ENCODE measurements at regions not wholly inside any gene's neighbourhood (a gene's known extent, or its start where the extent isn't known, plus 50 kb on each side); places are given as distances from the start of the nearest gene placed in this dataset.

DNA sequence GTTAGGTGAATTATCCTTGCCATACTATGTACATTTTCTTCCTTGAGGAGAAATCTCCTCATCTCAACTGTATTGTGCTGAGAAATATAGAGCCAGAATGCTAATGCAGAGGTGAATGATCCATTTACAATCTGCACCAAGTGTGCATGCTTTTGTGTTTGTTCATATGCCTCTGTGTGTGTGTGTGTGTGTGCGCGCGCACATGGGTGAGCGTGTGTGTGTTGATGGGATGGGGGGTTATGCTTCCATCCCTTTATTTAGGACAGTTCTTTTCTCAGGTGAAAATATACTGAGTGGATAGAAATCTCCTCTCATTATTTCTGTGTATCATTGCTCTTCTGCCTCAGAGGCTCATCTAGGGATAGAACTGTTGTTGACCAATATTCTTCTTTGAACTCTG is 626.1 kb downstream of the MCTP2 start:
- ChIA-PET CTCF (ENCODE audit: partially characterized antibody) (no interaction called here), POLR2A (ENCODE audit: partially characterized antibody) (no interaction called here)
- no peak for DNase-seq (ENCODE audit: low read depth in 1 of 2, low spot score in 2 of 2)
- TF ChIP-seq E2F6 (IDR thresholded peaks at IDR 0.05): no peak
- no peak for TF ChIP-seq SP4 (IDR thresholded peaks at IDR 0.05; ENCODE audit: low read length)
- TF ChIP-seq SIRT6 (IDR thresholded peaks at IDR 0.05; ENCODE audit: low read length): no peak
- no peak for TF ChIP-seq KDM1A (IDR thresholded peaks at IDR 0.05; ENCODE audit: borderline replicate concordance, low read length)
- TF ChIP-seq ASH2L (IDR thresholded peaks at IDR 0.05; ENCODE audit: low read length): no peak
- no peak for TF ChIP-seq TBP (IDR thresholded peaks at IDR 0.05; ENCODE audit: low read depth, low read length)
- no peak for TF ChIP-seq BRCA1 (IDR thresholded peaks at IDR 0.05; ENCODE audit: low read depth, low read length)
- TF ChIP-seq CBX8 (IDR thresholded peaks at IDR 0.05; ENCODE audit: borderline replicate concordance, low read depth, low read length): no peak
- no peak for TF ChIP-seq RFX5 (IDR thresholded peaks at IDR 0.05; ENCODE audit: borderline replicate concordance, low read depth, low read length)
- TF ChIP-seq EGR1 (IDR thresholded peaks at IDR 0.05; ENCODE audit: borderline replicate concordance, low read depth, low read length): no peak
- Histone ChIP-seq H3K18ac (ENCODE audit: extremely low read depth, low read length) (no peak overlapping the region), H3K4me3 (ENCODE audit: extremely low read depth in 1 of 4, insufficient read depth in 2 of 4, low read depth in 3 of 4, low read length in 4 of 4) (no peak overlapping the region), H3K4me1 (replicated peaks in 1 of 4; ENCODE audit: control insufficient read depth in 3 of 4, insufficient read depth in 4 of 4, low read length in 3 of 4) (no peaks in the 10 kb centered on the region), H3K27me3 (replicated peaks in 1 of 4; ENCODE audit: control insufficient read depth in 3 of 4, extremely low read depth in 1 of 4, insufficient read depth in 3 of 4, low read length in 3 of 4) (no peaks in the 10 kb centered on the region), H3K14ac (ENCODE audit: insufficient read length) (no peak overlapping the region), H2AFZ (ENCODE audit: low read length) (no peak overlapping the region), H2BK5ac (ENCODE audit: low read depth, low read length) (no peak overlapping the region), H3K9ac (replicated peaks in 1 of 4; ENCODE audit: extremely low read depth in 1 of 4, low read depth in 3 of 4, low read length in 3 of 4) (no peak overlapping the region), H3K56ac (replicated peaks; ENCODE audit: insufficient read length, low read depth, low read length) (no peak overlapping the region), H2BK12ac (ENCODE audit: low read depth, low read length) (0 out of 2 replicates have a peak overlapping the region, but pooled peaks have one; percentile 75), H4K20me1 (replicated peaks in 1 of 2; ENCODE audit: control insufficient read depth in 1 of 2, insufficient read depth in 2 of 2, low read length in 2 of 2) (no peaks in the 10 kb centered on the region), H2BK20ac (ENCODE audit: low read length) (no peak overlapping the region), H3K4ac (replicated peaks; ENCODE audit: insufficient read length, low read depth, low read length) (no peak overlapping the region), H4K8ac (ENCODE audit: extremely low read depth, insufficient read depth, low read length) (no peak overlapping the region), H3K36me3 (ENCODE audit: control insufficient read depth in 2 of 4, insufficient read depth in 4 of 4, low read length in 3 of 4) (no peaks in the 10 kb centered on the region; a peak in 1 of 8 replicates), H3K27ac (ENCODE audit: low read depth, low read length) (no peak overlapping the region), H4K5ac (ENCODE audit: insufficient read length, low read depth, low read length) (no peak overlapping the region), H2BK15ac (ENCODE audit: low read length) (no peak overlapping the region), H3K79me2 (ENCODE audit: control insufficient read depth in 1 of 2, insufficient read depth in 2 of 2, low read length in 2 of 2) (no peaks in the 10 kb centered on the region), H3K23ac (ENCODE audit: insufficient read length) (peak overlapping the region; percentile 65), H3K9me3 (ENCODE audit: insufficient read depth in 2 of 2, low read depth in 1 of 2, low read length in 1 of 2) (peaks cover 0 to 3% of the 10 kb centered on the region in 2 experiments; a peak in 2 of 4 replicates), H3K79me1 (ENCODE audit: low read depth, low read length) (no peaks in the 10 kb centered on the region), H2BK120ac (replicated peaks; ENCODE audit: low read depth, low read length) (no peak overlapping the region), H4K91ac (replicated peaks; ENCODE audit: insufficient read length, low read length) (no peak overlapping the region), H3K4me2 (ENCODE audit: insufficient read depth in 1 of 2, low read depth in 2 of 2, low read length in 2 of 2) (no peak overlapping the region), H2AK5ac (ENCODE audit: low read depth, low read length) (0 out of 2 replicates have a peak overlapping the region, but pooled peaks have one; percentile 65), H3K23me2 (ENCODE audit: low read depth, low read length) (no peaks in the 10 kb centered on the region)
- no peak for FAIRE-seq
- 94% methylated on average over 4 of the region's 4 CpGs; no CpG with 5 or more reads in 1 of the 2 experiments for WGBS, 2 experiments (ENCODE audit: extremely low coverage in 1 of 2, insufficient coverage in 1 of 2, insufficient read length in 1 of 2, insufficient replicate concordance in 2 of 2, low coverage in 1 of 2, low lambda C conversion rate in 2 of 2, missing lambda C conversion rate in 1 of 2)

Measured in H1 (cell line).